ENCODE measurements at regions not wholly inside any gene's neighbourhood (a gene's known extent, or its start where the extent isn't known, plus 50 kb on each side); places are given as distances from the start of the nearest gene placed in this dataset.

DNA sequence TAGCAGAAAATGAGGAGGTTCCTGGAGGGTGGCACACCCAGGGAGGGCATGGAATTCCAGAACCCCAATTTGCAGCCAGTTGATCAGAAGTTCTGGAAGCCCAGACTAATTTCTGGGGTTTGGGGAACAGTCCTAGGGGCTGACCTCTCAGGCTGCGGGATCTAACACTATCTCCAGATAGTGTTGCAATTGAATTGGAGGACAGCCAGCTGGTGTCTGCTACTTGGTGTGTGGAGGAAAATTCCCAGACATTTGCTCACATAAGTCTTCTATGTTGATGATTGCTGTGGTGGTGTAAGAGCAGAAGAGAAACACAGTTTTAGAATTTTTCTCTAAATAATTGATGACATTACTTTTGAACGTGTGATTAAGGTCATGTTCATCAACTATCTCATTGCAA lies 154.3 kb upstream of the RNPC3 start:
- TF ChIP-seq, protein P1, sequence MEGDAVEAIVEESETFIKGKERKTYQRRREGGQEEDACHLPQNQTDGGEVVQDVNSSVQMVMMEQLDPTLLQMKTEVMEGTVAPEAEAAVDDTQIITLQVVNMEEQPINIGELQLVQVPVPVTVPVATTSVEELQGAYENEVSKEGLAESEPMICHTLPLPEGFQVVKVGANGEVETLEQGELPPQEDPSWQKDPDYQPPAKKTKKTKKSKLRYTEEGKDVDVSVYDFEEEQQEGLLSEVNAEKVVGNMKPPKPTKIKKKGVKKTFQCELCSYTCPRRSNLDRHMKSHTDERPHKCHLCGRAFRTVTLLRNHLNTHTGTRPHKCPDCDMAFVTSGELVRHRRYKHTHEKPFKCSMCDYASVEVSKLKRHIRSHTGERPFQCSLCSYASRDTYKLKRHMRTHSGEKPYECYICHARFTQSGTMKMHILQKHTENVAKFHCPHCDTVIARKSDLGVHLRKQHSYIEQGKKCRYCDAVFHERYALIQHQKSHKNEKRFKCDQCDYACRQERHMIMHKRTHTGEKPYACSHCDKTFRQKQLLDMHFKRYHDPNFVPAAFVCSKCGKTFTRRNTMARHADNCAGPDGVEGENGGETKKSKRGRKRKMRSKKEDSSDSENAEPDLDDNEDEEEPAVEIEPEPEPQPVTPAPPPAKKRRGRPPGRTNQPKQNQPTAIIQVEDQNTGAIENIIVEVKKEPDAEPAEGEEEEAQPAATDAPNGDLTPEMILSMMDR (IDR thresholded peaks at IDR 0.05) = no peak
- no peaks in the 10 kb centered on the region for H3K4me1 ChIP-seq (ENCODE audit: control insufficient read depth in 1 of 2, low read depth in 2 of 2)

DNA sequence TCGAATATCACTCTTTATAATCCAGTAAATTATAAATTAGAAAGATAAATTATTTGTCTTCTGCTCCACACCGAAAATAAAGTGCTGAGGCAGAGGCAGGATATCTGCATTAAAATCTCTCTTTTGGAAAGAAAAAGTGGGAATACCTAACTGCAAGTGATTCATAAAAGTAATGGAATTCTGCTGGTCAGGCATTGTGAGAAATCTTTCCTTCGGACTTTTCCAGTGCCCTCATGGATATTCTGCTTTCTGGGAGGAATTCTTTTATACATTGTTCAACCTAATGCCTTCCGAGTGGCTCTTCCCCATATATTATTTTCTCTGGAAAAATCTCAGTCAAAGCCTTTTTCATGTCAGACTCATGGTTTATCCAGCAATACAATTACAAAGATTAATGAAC lies 158.3 kb upstream of the RNPC3 start:
- Histone ChIP-seq H3K27me3 (replicated peaks; ENCODE audit: insufficient read depth) (no peaks in the 10 kb centered on the region), H3K4me3 (no peak overlapping the region), H3K36me3 (no peaks in the 10 kb centered on the region), H3K9me3 (no peaks in the 10 kb centered on the region), H3K4me1 (ENCODE audit: control insufficient read depth in 1 of 2, low read depth in 2 of 2) (no peaks in the 10 kb centered on the region), H3K27ac (no peak overlapping the region)
- ATAC-seq (ENCODE audit: insufficient number of reproducible peaks, low FRiP score, low read depth) (no peak), DNase-seq (ENCODE audit: low spot score) (no peak)
- TF ChIP-seq, protein P1 (IDR thresholded peaks at IDR 0.05) = no peak

More for the DNA sequence above, 154.3 kb upstream of the RNPC3 start:
- no peaks in the 10 kb centered on the region for H3K9me3 ChIP-seq
- H3K27me3 ChIP-seq (replicated peaks; ENCODE audit: insufficient read depth) = no peaks in the 10 kb centered on the region
- H3K36me3 ChIP-seq = no peaks in the 10 kb centered on the region
- ATAC-seq (ENCODE audit: insufficient number of reproducible peaks, low FRiP score, low read depth) (no peak), DNase-seq (ENCODE audit: low spot score) (no peak)
- H3K27ac ChIP-seq = no peak overlapping the region
- no peak overlapping the region for H3K4me3 ChIP-seq

DNA sequence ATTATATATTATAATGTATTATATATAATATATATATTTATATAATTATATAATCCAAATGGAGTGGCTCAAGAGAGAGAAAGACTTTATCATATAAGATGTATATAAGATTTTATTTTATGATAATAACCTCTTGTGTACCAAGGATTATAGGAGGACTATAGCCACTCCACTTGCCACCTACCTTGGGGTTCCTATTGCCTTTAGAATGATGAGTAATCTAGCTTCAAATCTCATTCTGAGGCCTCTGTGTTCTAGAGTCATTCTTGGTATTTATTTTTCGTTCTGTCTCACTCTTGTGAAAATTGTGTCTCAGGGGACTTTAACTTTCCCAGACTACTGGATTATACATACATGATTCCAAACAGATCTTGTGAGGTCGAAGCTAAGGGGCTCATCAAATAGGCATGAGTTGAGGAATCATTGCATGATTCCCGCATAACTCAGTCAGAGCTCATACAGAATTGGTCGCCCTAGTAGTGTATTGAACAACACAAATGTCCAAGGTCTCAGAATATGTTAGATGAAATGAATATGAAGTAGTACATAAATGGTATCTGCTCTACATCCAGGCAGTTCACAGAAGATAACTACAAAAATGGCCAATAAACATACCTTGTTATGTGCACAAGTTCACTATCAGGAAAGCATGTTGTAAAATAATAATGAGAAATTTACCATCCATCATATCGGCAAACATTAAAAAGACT lies 159.5 kb upstream of the RNPC3 start:
- Histone ChIP-seq H3K27ac (no peak overlapping the region), H3K36me3 (no peaks in the 10 kb centered on the region), H3K4me3 (no peak overlapping the region), H3K4me1 (ENCODE audit: control insufficient read depth in 1 of 2, low read depth in 2 of 2) (no peaks in the 10 kb centered on the region), H3K9me3 (no peaks in the 10 kb centered on the region), H3K27me3 (replicated peaks; ENCODE audit: insufficient read depth) (no peaks in the 10 kb centered on the region)
- no peak for DNase-seq (ENCODE audit: low spot score)
- ATAC-seq (ENCODE audit: insufficient number of reproducible peaks, low FRiP score, low read depth) = no peak
- TF ChIP-seq, protein P1 (IDR thresholded peaks at IDR 0.05) = no peak

DNA sequence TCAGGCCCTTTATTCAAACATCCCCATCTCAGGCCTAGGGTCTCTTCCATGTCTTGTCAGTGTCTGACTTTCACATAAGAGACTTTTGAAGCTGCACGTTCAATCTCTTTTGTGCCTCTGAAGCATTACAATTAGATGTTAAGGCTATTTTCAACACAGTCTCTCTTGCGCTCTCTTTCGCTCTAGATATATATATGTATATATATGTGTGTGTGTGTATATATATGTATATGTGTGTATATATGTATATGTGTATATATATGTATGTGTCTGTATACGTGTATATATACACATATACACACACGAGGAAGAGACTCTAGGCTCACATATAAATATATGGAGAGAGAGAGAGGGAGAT lies 162.5 kb upstream of the RNPC3 start:
- TF ChIP-seq, protein P1 (IDR thresholded peaks at IDR 0.05) = no peak

DNA sequence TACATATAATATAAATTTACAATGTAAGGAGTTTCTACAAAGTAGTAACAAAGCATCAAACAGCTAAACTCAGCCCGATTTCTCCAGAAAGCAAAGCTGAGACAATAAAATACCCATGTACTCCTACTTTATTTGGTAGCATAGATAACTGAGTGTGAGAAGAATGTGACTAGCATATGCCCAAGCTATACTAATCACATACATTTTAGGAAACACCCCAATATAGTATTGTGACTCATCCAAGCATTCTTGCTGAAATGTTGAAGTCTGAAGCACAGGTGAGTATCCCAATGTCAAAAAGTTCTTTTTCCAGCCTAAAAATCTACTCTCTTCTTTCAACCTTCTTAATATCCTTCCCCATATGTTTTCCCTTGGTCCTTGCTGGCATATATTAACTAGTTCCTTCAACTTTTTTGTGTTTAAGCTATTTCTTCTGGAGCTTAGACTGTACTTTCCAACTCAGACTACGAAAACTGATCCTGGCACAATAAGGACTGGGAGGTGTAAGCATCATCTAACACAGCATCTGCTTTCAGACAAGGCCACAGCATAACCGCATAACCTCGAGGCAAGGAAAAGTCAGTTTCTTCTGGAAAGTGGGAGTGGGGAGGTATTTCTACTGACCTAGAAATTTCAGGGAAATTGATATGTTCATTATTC lies 163.0 kb upstream of the RNPC3 start:
- ATAC-seq (ENCODE audit: insufficient number of reproducible peaks, low FRiP score, low read depth) = no peak
- no peaks in the 10 kb centered on the region for H3K27me3 ChIP-seq (replicated peaks; ENCODE audit: insufficient read depth)
- H3K27ac ChIP-seq = no peak overlapping the region
- H3K4me1 ChIP-seq (ENCODE audit: control insufficient read depth in 1 of 2, low read depth in 2 of 2) = no peaks in the 10 kb centered on the region
- H3K36me3 ChIP-seq = no peaks in the 10 kb centered on the region
- no peaks in the 10 kb centered on the region for H3K9me3 ChIP-seq
- no peak for DNase-seq (ENCODE audit: low spot score)
- no peak overlapping the region for H3K4me3 ChIP-seq
- TF ChIP-seq, protein P1 (IDR thresholded peaks at IDR 0.05) = no peak

More for the DNA sequence above, 162.5 kb upstream of the RNPC3 start:
- DNase-seq (ENCODE audit: low spot score) = no peak
- H3K4me1 ChIP-seq (ENCODE audit: control insufficient read depth in 1 of 2, low read depth in 2 of 2) = no peaks in the 10 kb centered on the region
- no peak for ATAC-seq (ENCODE audit: insufficient number of reproducible peaks, low FRiP score, low read depth)
- no peaks in the 10 kb centered on the region for H3K9me3 ChIP-seq
- H3K27me3 ChIP-seq (replicated peaks; ENCODE audit: insufficient read depth) = no peaks in the 10 kb centered on the region
- no peaks in the 10 kb centered on the region for H3K36me3 ChIP-seq
- H3K4me3 ChIP-seq = no peak overlapping the region
- H3K27ac ChIP-seq = no peak overlapping the region

Measured in thoracic aorta (tissue), 2 donors.